B cell (primary cell): ENCODE measurements at regions not wholly inside any gene's neighbourhood (a gene's known extent, or its start where the extent isn't known, plus 50 kb on each side); places are given as distances from the start of the nearest gene placed in this dataset.

Source experiments
- ATAC-seq: fragments of 200-7000 bp; cut with Tn5 transposase; one replicate; pipeline ENCODE4 v1.10.0; 2021; ENCODE audit warnings: low read depth, mild to moderate bottlenecking, moderate number of reproducible peaks, moderate library complexity
- CTCF ChIA-PET: fragments of 350-600 bp; sonication (Branson Sonifier 250); formaldehyde crosslinking; loops from one replicate; lab custom pipeline; 2021; ENCODE audit warnings: antibody characterized with exemption, inconsistent platforms; lab: Charles Lee
- POLR2A ChIA-PET: fragments of 350-600 bp; sonication (Branson Sonifier 250); formaldehyde crosslinking; loops from one replicate; lab custom pipeline; 2021; ENCODE audit warnings: antibody characterized with exemption; lab: Charles Lee
- DNase-seq: peaks from one replicate; pipeline ENCODE4 v3.0.0; 2013
- H2AFZ ChIP-seq: 2 replicates; pipeline ENCODE4 v1.6.1; 2012; ENCODE audit warnings: mild to moderate bottlenecking, low read depth, low read length; ENCODE audit not compliant: insufficient read depth, poor library complexity, severe bottlenecking
- H3K27ac ChIP-seq, 2 donors: 1 replicate in 1 of 2; 2 replicates in 1 of 2; pipeline ENCODE4 v1.5.1; 2012 to 2013; ENCODE audit warnings: low read length in 2 of 2, mild to moderate bottlenecking in 2 of 2, moderate library complexity in 1 of 2
- H3K27me3 ChIP-seq, 4 experiments: fragments of 200-600 bp in 1 of 4; sonication (generic) in 1 of 4; replicated peaks in 1 of 4; 1 replicate in 2 of 4; 2 replicates in 2 of 4; pipeline versions ENCODE4 v1.6.1 to v1.7.0; 2013 to 2016; ENCODE audit warnings: low read length in 3 of 4, mild to moderate bottlenecking in 2 of 4, mixed read lengths in 1 of 4, moderate library complexity in 1 of 4; ENCODE audit not compliant: insufficient read depth in 4 of 4, control insufficient read depth in 3 of 4; ENCODE audit errors: control extremely low read depth in 1 of 4
- H3K36me3 ChIP-seq, 2 experiments: replicated peaks in 1 of 2; 1 replicate in 1 of 2; 2 replicates in 1 of 2; pipeline versions ENCODE4 v1.6.1 to v1.7.1; 2013; ENCODE audit warnings: low read length in 1 of 2; ENCODE audit not compliant: insufficient read depth in 2 of 2, control insufficient read depth in 1 of 2; ENCODE audit errors: control extremely low read depth in 1 of 2, extremely low read depth in 1 of 2
- H3K4me1 ChIP-seq, 2 donors: fragments of 200-600 bp in 1 of 2; sonication (generic) in 1 of 2; 1 replicate in 1 of 2; 2 replicates in 1 of 2; pipeline versions ENCODE4 v1.5.1 to v1.6.1; 2013 to 2017; ENCODE audit warnings: low read length in 2 of 2; ENCODE audit not compliant: control insufficient read depth in 2 of 2, insufficient read depth in 2 of 2
- H3K4me2 ChIP-seq: replicated peaks from 2 replicates; pipeline ENCODE3; 2012; ENCODE audit warnings: mild to moderate bottlenecking, low read depth, low read length; ENCODE audit not compliant: poor library complexity, severe bottlenecking
- H3K4me3 ChIP-seq, 5 experiments: fragments of 200-600 bp in 1 of 5; sonication (generic) in 1 of 5; 1 replicate in 3 of 5; 2 replicates in 2 of 5; pipeline versions ENCODE4 v1.5.1 to v1.7.0; 2011 to 2016; ENCODE audit warnings: low read length in 4 of 5, mild to moderate bottlenecking in 4 of 5, low read depth in 2 of 5, control low read depth in 1 of 5, moderate library complexity in 1 of 5; ENCODE audit not compliant: insufficient read depth in 1 of 5; ENCODE audit errors: control extremely low read depth in 1 of 5, extremely low read depth in 1 of 5
- H3K79me2 ChIP-seq: fragments of 200-600 bp; sonication (generic); one replicate; pipeline ENCODE4 v1.6.0; 2016; ENCODE audit warnings: low read length; ENCODE audit not compliant: control insufficient read depth, insufficient read depth
- H3K9ac ChIP-seq: fragments of 200-600 bp; sonication (generic); 2 replicates; pipeline ENCODE4 v1.6.1; 2017; ENCODE audit warnings: mild to moderate bottlenecking, low read length, moderate library complexity
- H3K9me3 ChIP-seq, 3 donors: one replicate each; pipeline versions ENCODE4 v1.6.1 to v1.7.1; 2013; ENCODE audit warnings: low read length in 2 of 3; ENCODE audit not compliant: control insufficient read depth in 2 of 3, insufficient read depth in 1 of 3; ENCODE audit errors: control extremely low read depth in 1 of 3
- H4K20me1 ChIP-seq: 2 replicates; pipeline ENCODE4 v1.6.0; 2012; ENCODE audit warnings: mild to moderate bottlenecking, low read length; ENCODE audit not compliant: insufficient read depth, control insufficient read depth, poor library complexity, severe bottlenecking
- H3K27ac Mint-ChIP-seq: one replicate; pipeline ENCODE4 v1.8.0; 2021; ENCODE audit warnings: mixed read lengths
- H3K27me3 Mint-ChIP-seq: one replicate; pipeline ENCODE4 v1.8.0; 2021; ENCODE audit warnings: mixed read lengths
- H3K4me1 Mint-ChIP-seq: one replicate; pipeline ENCODE4 v1.8.0; 2021; ENCODE audit warnings: mixed read lengths
- H3K4me3 Mint-ChIP-seq: one replicate; pipeline ENCODE4 v1.8.0; 2021; ENCODE audit warnings: mixed read lengths
- H3K9me3 Mint-ChIP-seq: one replicate; pipeline ENCODE4 v1.8.0; 2022; ENCODE audit warnings: mixed read lengths; ENCODE audit not compliant: insufficient read depth
- EZH2 ChIP-seq: IDR thresholded peaks from 2 replicates; pipeline ENCODE4 v1.6.1; 2012; ENCODE audit warnings: borderline replicate concordance, low read depth, mild to moderate bottlenecking, moderate library complexity, low read length; ENCODE audit not compliant: insufficient read depth, poor library complexity, severe bottlenecking
- WGBS: methylation state at CpG from one replicate; pipeline ENCODE4 v1.1.5; 2013; ENCODE audit warnings: missing lambda C conversion rate; ENCODE audit not compliant: insufficient coverage; 5-methylcytosine and 5-hydroxymethylcytosine counted together
- intact Hi-C: fragments of 100-400 bp; cut with micrococcal nuclease; formaldehyde crosslinking; loops from one replicate; pipeline ENCODE4 v1.10.0; 2022
- TF ChIP-seq, protein P1 (sequence below): fragments of 200-600 bp; IDR thresholded peaks from one replicate; pipeline ENCODE4 v1.8.0; 2022; ENCODE audit warnings: antibody characterized with exemption, mild to moderate bottlenecking

DNA sequence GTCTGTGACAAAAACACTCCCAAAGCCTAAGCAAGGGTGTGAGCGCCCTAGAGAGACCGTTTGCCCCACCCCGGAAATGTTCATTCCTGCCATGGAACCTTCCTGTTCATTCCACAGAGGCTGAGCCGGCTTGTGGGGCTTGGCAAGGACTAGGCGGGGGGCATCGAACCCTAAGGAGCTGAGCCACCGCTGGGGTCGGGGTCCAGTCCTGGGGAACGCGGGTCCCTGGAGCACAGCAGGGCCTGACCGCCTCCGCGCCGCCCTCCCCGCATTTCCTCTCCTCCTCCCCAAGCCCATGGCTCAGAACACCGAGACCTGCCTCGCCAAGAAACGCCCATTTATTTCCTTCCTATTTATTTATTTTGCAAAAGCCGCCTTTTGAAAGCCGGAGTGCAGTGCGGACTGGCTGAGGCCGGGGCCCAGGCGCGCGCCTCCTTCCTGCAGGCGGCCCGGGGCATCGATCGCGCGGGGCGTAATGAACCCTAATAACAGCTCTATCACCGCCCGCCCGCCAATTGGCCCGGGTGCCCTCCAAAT is 228.9 kb upstream of the IRX4 start:
- no peak for ATAC-seq

DNA sequence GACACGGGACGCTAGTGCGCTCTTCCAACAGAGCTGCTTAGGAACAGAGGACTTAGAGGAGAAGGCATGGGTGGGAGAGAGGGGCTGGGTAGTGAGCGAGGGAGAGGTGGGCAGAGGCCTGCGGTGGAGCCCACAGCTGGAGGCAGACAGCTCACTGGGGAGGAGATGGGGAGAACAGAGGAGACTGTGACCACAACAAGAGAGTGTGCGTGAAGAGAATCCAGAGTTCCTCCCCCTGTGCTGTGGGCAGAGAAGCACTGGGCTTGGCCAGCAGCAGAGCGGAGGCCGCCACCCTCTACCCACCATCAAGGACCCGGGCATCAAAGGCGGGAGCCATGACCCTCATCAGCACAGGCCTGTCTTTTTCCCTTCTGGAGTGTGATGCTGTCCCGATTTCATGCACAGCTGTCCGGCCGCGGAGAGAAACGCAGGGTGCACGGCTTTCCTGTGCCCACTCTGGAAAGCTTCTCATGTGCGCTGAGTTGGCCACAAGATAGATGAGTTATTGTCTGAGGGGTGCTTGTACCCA is 228.3 kb upstream of the IRX4 start:
- ATAC-seq, result no peak
- CTCF ChIA-PET, result no interaction called here
- Histone ChIP-seq H3K79me2 (no peaks in the 10 kb centered on the region), H3K4me3 (no peak overlapping the region), H3K36me3 (no peaks in the 10 kb centered on the region), H3K9ac (no peak overlapping the region), H3K9me3 (peaks cover 0 to 11% (median 0%) of the 10 kb centered on the region in 3 donors), H3K27me3 (no peaks in the 10 kb centered on the region), H3K4me2 (no peak overlapping the region), H4K20me1 (no peaks in the 10 kb centered on the region), H2AFZ (no peak overlapping the region), H3K4me1 (no peaks in the 10 kb centered on the region), H3K27ac (no peak overlapping the region)
- WGBS, result 97% methylated on average over 14 of the region's 17 CpGs
- intact Hi-C loops, result no loop called here
- POLR2A ChIA-PET, result no interaction called here
- TF ChIP-seq, protein P1, sequence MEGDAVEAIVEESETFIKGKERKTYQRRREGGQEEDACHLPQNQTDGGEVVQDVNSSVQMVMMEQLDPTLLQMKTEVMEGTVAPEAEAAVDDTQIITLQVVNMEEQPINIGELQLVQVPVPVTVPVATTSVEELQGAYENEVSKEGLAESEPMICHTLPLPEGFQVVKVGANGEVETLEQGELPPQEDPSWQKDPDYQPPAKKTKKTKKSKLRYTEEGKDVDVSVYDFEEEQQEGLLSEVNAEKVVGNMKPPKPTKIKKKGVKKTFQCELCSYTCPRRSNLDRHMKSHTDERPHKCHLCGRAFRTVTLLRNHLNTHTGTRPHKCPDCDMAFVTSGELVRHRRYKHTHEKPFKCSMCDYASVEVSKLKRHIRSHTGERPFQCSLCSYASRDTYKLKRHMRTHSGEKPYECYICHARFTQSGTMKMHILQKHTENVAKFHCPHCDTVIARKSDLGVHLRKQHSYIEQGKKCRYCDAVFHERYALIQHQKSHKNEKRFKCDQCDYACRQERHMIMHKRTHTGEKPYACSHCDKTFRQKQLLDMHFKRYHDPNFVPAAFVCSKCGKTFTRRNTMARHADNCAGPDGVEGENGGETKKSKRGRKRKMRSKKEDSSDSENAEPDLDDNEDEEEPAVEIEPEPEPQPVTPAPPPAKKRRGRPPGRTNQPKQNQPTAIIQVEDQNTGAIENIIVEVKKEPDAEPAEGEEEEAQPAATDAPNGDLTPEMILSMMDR, result no peak
- TF ChIP-seq EZH2, result no peak
- Mint-ChIP-seq H3K27ac (no peak overlapping the region), H3K9me3 (peaks cover 2% of the 10 kb centered on the region), H3K4me3 (no peak overlapping the region), H3K27me3 (no peaks in the 10 kb centered on the region), H3K4me1 (no peaks in the 10 kb centered on the region)
- no peak for DNase-seq

More for the DNA sequence above, 228.9 kb upstream of the IRX4 start:
- Histone ChIP-seq H3K4me2 (no peak overlapping the region), H3K36me3 (no peaks in the 10 kb centered on the region), H3K79me2 (no peaks in the 10 kb centered on the region), H4K20me1 (no peaks in the 10 kb centered on the region), H3K4me1 (no peaks in the 10 kb centered on the region), H3K27ac (no peak overlapping the region), H3K27me3 (no peaks in the 10 kb centered on the region), H3K9me3 (peaks cover 0 to 11% (median 0%) of the 10 kb centered on the region in 3 donors), H3K4me3 (no peak overlapping the region), H3K9ac (no peak overlapping the region), H2AFZ (no peak overlapping the region)
- CTCF ChIA-PET, result no interaction called here
- Mint-ChIP-seq H3K4me1 (no peaks in the 10 kb centered on the region), H3K4me3 (no peak overlapping the region), H3K27me3 (no peaks in the 10 kb centered on the region), H3K9me3 (no peaks in the 10 kb centered on the region), H3K27ac (no peak overlapping the region)
- intact Hi-C loops, result no loop called here
- 90% methylated on average over 30 of the region's 36 CpGs for WGBS
- POLR2A ChIA-PET, result no interaction called here
- TF ChIP-seq EZH2, result no peak
- no peak for DNase-seq
